Neural cell (in vitro differentiated cells): ENCODE measurements at regions not wholly inside any gene's neighbourhood (a gene's known extent, or its start where the extent isn't known, plus 50 kb on each side); places are given as distances from the start of the nearest gene placed in this dataset.

Experiments used
- H2AFZ ChIP-seq: fragments of 200-600, 300-800 bp; sonication (generic), shearing (Covaris generic); 2 replicates; pipeline ENCODE4 v1.6.0; 2014; ENCODE audit warnings: low read depth, mild to moderate bottlenecking, antibody characterized with exemption, low read length, moderate library complexity
- H3F3A ChIP-seq: fragments of 200-600 bp; shearing (Covaris generic); 2 replicates; pipeline ENCODE4 v1.6.1; 2016; ENCODE audit warnings: mild to moderate bottlenecking, moderate library complexity, mixed read lengths, antibody characterized with exemption, low read length; ENCODE audit not compliant: insufficient read depth, poor library complexity, severe bottlenecking
- H3K27ac ChIP-seq: fragments of 200-600, 300-800 bp; sonication (generic), shearing (Covaris generic); 2 replicates; pipeline ENCODE4 v1.5.1; 2014; ENCODE audit warnings: mild to moderate bottlenecking, low read length, moderate library complexity
- H3K27me3 ChIP-seq: fragments of 300-800, 200-600 bp; sonication (generic), shearing (Covaris generic); 2 replicates; pipeline ENCODE4 v1.6.0; 2014; ENCODE audit warnings: mild to moderate bottlenecking, low read depth, low read length, moderate library complexity; ENCODE audit not compliant: insufficient read depth
- H3K36me3 ChIP-seq: fragments of 300-800, 200-600 bp; sonication (generic), shearing (Covaris generic); 2 replicates; pipeline ENCODE4 v1.5.1; 2014; ENCODE audit warnings: mild to moderate bottlenecking, antibody characterized with exemption, low read length, moderate library complexity; ENCODE audit not compliant: insufficient read depth
- H3K4me2 ChIP-seq: fragments of 300-800, 200-600 bp; sonication (generic), shearing (Covaris generic); 2 replicates; pipeline ENCODE4 v1.6.0; 2014; ENCODE audit warnings: mild to moderate bottlenecking, low read length
- H3K4me3 ChIP-seq: fragments of 300-800, 200-600 bp; sonication (generic), shearing (Covaris generic); 2 replicates; pipeline ENCODE4 v1.5.1; 2014; ENCODE audit warnings: mild to moderate bottlenecking, low read length, moderate library complexity
- H3K79me2 ChIP-seq: fragments of 200-600 bp; shearing (Covaris generic); replicated peaks from 2 replicates; pipeline ENCODE4 v1.6.0; 2014; ENCODE audit warnings: mild to moderate bottlenecking, low read length, moderate library complexity; ENCODE audit not compliant: insufficient read depth
- H3K9ac ChIP-seq: fragments of 300-800, 200-600 bp; sonication (generic), shearing (Covaris generic); 2 replicates; pipeline ENCODE4 v1.6.1; 2016; ENCODE audit warnings: mild to moderate bottlenecking, low read length, mixed read lengths
- H3K9me2 ChIP-seq: fragments of 200-600 bp; shearing (Covaris generic); 2 replicates; pipeline ENCODE4 v1.6.1; 2016; ENCODE audit warnings: mild to moderate bottlenecking, low read length, mixed read lengths; ENCODE audit not compliant: insufficient read depth
- H3K9me3 ChIP-seq: fragments of 200-600, 300-800 bp; sonication (generic), shearing (Covaris generic); 2 replicates; pipeline ENCODE4 v1.6.1; 2016; ENCODE audit warnings: mild to moderate bottlenecking, mixed run types, low read length, moderate library complexity, mixed read lengths
- H4K20me1 ChIP-seq: fragments of 200-600 bp; shearing (Covaris generic); 2 replicates; pipeline ENCODE4 v1.6.1; 2016; ENCODE audit warnings: mild to moderate bottlenecking, mixed run types; ENCODE audit not compliant: insufficient read depth
- EP300 ChIP-seq: fragments of 450-650 bp; conservative IDR thresholded peaks from 2 replicates; pipeline ENCODE4 v1.6.1; 2014; ENCODE audit warnings: antibody characterized with exemption, mild to moderate bottlenecking, moderate library complexity; ENCODE audit not compliant: poor library complexity, severe bottlenecking
- EZH2 ChIP-seq: fragments of 200-600, 300-800 bp; shearing (Covaris generic), sonication (generic); IDR thresholded peaks from 2 replicates; pipeline ENCODE4 v1.6.1; 2014; ENCODE audit warnings: antibody characterized with exemption, low read length, borderline replicate concordance, mild to moderate bottlenecking; ENCODE audit not compliant: insufficient read depth, poor library complexity, severe bottlenecking
- MXI1 ChIP-seq: fragments of 450-650 bp; conservative IDR thresholded peaks from 2 replicates; pipeline ENCODE4 v1.6.1; 2014; ENCODE audit warnings: antibody characterized with exemption, mild to moderate bottlenecking; ENCODE audit not compliant: poor library complexity, severe bottlenecking
- POLR2AphosphoS5 ChIP-seq: IDR thresholded peaks from 2 replicates; pipeline ENCODE4 v1.6.1; 2012
- RAD21 ChIP-seq: fragments of 450-650 bp; conservative IDR thresholded peaks from 2 replicates; pipeline ENCODE4 v1.6.1; 2014; ENCODE audit warnings: antibody characterized with exemption, mild to moderate bottlenecking, moderate library complexity
- SMC3 ChIP-seq: fragments of 450-650 bp; conservative IDR thresholded peaks from 2 replicates; pipeline ENCODE4 v1.6.1; 2014; ENCODE audit warnings: antibody characterized with exemption, mild to moderate bottlenecking, moderate library complexity; ENCODE audit not compliant: poor library complexity
- TAF1 ChIP-seq: IDR thresholded peaks from 2 replicates; pipeline ENCODE4 v1.6.1; 2012; ENCODE audit warnings: low read depth
- TF ChIP-seq, protein P1 (sequence below): fragments of 450-650 bp; IDR thresholded peaks from 2 replicates; pipeline ENCODE4 v1.5.1; 2014; ENCODE audit warnings: antibody characterized with exemption, mild to moderate bottlenecking, moderate library complexity; ENCODE audit not compliant: poor library complexity, severe bottlenecking
- TF ChIP-seq, protein P2 (sequence below): IDR thresholded peaks from 2 replicates; pipeline ENCODE4 v1.6.1; 2012; ENCODE audit warnings: borderline replicate concordance

GRCh38 chr2:153077311-153077710 lies 358.9 kb downstream of the ARL6IP6 start:
- Histone ChIP-seq H3K79me2 (no peaks in the 10 kb centered on the region), H3K27ac (no peak overlapping the region), H3K9me3 (no peaks in the 10 kb centered on the region), H3K36me3 (no peaks in the 10 kb centered on the region), H3K9ac (no peak overlapping the region), H3K4me2 (no peak overlapping the region), H3K27me3 (no peaks in the 10 kb centered on the region), H3K4me3 (no peak overlapping the region), H3F3A (no peaks in the 10 kb centered on the region), H4K20me1 (no peaks in the 10 kb centered on the region), H3K9me2 (no peaks in the 10 kb centered on the region), H2AFZ (no peak overlapping the region)
- no peak for TF ChIP-seq EZH2
- no peak for TF ChIP-seq RAD21
- no peak for TF ChIP-seq SMC3
- no peak for TF ChIP-seq MXI1
- TF ChIP-seq, protein P1, sequence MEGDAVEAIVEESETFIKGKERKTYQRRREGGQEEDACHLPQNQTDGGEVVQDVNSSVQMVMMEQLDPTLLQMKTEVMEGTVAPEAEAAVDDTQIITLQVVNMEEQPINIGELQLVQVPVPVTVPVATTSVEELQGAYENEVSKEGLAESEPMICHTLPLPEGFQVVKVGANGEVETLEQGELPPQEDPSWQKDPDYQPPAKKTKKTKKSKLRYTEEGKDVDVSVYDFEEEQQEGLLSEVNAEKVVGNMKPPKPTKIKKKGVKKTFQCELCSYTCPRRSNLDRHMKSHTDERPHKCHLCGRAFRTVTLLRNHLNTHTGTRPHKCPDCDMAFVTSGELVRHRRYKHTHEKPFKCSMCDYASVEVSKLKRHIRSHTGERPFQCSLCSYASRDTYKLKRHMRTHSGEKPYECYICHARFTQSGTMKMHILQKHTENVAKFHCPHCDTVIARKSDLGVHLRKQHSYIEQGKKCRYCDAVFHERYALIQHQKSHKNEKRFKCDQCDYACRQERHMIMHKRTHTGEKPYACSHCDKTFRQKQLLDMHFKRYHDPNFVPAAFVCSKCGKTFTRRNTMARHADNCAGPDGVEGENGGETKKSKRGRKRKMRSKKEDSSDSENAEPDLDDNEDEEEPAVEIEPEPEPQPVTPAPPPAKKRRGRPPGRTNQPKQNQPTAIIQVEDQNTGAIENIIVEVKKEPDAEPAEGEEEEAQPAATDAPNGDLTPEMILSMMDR: no peak
- TF ChIP-seq, protein P2, sequence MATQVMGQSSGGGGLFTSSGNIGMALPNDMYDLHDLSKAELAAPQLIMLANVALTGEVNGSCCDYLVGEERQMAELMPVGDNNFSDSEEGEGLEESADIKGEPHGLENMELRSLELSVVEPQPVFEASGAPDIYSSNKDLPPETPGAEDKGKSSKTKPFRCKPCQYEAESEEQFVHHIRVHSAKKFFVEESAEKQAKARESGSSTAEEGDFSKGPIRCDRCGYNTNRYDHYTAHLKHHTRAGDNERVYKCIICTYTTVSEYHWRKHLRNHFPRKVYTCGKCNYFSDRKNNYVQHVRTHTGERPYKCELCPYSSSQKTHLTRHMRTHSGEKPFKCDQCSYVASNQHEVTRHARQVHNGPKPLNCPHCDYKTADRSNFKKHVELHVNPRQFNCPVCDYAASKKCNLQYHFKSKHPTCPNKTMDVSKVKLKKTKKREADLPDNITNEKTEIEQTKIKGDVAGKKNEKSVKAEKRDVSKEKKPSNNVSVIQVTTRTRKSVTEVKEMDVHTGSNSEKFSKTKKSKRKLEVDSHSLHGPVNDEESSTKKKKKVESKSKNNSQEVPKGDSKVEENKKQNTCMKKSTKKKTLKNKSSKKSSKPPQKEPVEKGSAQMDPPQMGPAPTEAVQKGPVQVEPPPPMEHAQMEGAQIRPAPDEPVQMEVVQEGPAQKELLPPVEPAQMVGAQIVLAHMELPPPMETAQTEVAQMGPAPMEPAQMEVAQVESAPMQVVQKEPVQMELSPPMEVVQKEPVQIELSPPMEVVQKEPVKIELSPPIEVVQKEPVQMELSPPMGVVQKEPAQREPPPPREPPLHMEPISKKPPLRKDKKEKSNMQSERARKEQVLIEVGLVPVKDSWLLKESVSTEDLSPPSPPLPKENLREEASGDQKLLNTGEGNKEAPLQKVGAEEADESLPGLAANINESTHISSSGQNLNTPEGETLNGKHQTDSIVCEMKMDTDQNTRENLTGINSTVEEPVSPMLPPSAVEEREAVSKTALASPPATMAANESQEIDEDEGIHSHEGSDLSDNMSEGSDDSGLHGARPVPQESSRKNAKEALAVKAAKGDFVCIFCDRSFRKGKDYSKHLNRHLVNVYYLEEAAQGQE: no peak
- TF ChIP-seq EP300: no peak

DNA sequence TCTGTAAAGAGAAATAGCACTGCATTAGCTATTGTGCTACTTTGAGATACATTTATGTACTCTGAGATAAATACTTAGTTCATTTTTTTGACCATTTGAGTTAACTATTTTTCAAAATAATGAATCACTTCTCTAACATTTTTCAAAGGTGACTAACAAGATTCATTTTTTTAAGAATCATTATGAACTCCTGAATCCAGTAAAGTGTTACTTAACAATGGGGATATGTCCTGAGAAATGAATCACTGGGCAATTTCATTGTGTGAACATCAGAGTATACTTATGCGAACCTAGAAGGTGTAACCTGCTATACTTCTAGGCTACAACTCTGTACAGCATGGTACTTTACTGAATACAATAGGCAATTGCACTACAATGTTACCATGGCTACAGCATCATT lies 355.8 kb downstream of the ARL6IP6 start:
- no peak overlapping the region for H2AFZ ChIP-seq
- H3K27me3 ChIP-seq: no peaks in the 10 kb centered on the region
- no peaks in the 10 kb centered on the region for H3K79me2 ChIP-seq
- H3K27ac ChIP-seq: no peak overlapping the region
- no peaks in the 10 kb centered on the region for H3K36me3 ChIP-seq
- H3K9ac ChIP-seq: no peak overlapping the region
- no peaks in the 10 kb centered on the region for H3K9me2 ChIP-seq
- H3K9me3 ChIP-seq: no peaks in the 10 kb centered on the region
- TF ChIP-seq EZH2: no peak
- TF ChIP-seq, protein P1: no peak
- no peak for TF ChIP-seq RAD21
- TF ChIP-seq EP300: no peak
- TF ChIP-seq POLR2AphosphoS5: no peak
- TF ChIP-seq TAF1: no peak
- TF ChIP-seq MXI1: no peak
- TF ChIP-seq, protein P2: no peak
- no peak overlapping the region for H3K4me2 ChIP-seq
- no peaks in the 10 kb centered on the region for H3F3A ChIP-seq
- no peak overlapping the region for H3K4me3 ChIP-seq
- H4K20me1 ChIP-seq: no peaks in the 10 kb centered on the region
